ENCODE measurements at regions not wholly inside any gene's neighbourhood (a gene's known extent, or its start where the extent isn't known, plus 50 kb on each side); places are given as distances from the start of the nearest gene placed in this dataset.

DNA sequence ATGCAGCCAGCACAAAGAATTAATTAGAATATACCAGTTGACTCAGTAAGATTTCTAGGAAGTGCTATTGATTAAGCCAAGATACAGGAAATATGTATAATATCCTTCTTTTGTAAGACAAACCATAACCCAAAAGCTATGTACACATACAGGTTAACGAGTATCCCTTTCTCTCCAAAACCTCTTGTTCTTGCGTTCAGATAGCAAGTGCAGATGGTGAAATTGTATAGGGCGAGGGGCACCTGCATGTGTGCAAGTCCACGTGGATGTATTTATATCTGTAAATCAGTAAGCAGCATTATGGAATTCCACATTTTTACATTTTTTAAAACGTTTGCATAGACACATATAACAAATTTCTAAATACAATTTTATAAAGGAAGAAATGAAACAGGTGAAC lies 228.6 kb downstream of the TBXT start:
- DNase-seq (ENCODE audit: low read depth) = no peak
- TF ChIP-seq, protein P1, sequence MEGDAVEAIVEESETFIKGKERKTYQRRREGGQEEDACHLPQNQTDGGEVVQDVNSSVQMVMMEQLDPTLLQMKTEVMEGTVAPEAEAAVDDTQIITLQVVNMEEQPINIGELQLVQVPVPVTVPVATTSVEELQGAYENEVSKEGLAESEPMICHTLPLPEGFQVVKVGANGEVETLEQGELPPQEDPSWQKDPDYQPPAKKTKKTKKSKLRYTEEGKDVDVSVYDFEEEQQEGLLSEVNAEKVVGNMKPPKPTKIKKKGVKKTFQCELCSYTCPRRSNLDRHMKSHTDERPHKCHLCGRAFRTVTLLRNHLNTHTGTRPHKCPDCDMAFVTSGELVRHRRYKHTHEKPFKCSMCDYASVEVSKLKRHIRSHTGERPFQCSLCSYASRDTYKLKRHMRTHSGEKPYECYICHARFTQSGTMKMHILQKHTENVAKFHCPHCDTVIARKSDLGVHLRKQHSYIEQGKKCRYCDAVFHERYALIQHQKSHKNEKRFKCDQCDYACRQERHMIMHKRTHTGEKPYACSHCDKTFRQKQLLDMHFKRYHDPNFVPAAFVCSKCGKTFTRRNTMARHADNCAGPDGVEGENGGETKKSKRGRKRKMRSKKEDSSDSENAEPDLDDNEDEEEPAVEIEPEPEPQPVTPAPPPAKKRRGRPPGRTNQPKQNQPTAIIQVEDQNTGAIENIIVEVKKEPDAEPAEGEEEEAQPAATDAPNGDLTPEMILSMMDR (IDR thresholded peaks at IDR 0.05; ENCODE audit: low read length, missing control alignments) = no peak
- H3K4me3 ChIP-seq (replicated peaks; ENCODE audit: low read depth, low read length) = no peak overlapping the region

DNA sequence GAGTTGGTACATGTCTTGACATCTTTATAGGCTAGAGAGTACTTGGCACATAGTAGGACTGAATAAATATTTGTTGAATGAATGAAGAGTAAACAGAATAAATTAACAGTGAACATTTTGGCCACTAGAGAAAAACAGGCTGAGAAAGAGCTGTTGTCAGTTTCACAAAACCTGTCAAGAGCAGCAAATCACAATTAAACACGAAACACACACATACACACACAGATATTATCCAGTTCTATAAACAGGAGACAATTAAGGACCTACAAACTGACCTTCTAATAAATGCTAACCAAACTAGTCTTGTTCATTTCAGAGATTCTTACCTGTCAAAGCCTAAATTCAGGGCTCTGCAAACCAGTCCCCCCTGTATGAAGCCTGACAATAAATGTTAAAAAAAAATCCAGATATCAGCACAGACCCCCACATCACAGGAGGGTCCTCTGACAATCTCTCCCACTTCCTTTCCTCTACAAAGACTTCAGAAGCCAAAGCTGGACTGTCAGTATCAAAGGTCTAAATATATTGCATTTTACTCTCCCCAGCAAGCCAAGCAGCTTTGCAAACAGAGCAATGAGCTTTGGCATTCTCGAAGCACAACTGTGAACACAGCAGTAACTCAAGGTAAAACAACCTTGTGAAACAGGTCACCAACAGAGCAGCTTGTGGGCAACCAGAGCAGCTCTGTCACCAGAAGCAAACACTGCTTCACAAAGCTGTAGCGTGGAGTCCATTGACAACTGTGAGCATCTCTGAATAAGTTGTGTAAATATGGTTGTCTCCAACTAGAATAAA lies 229.9 kb downstream of the TBXT start:
- TF ChIP-seq, protein P1 (IDR thresholded peaks at IDR 0.05; ENCODE audit: low read length, missing control alignments) = no peak
- no peak overlapping the region for H3K4me3 ChIP-seq (replicated peaks; ENCODE audit: low read depth, low read length)
- DNase-seq (ENCODE audit: low read depth) = no peak

DNA sequence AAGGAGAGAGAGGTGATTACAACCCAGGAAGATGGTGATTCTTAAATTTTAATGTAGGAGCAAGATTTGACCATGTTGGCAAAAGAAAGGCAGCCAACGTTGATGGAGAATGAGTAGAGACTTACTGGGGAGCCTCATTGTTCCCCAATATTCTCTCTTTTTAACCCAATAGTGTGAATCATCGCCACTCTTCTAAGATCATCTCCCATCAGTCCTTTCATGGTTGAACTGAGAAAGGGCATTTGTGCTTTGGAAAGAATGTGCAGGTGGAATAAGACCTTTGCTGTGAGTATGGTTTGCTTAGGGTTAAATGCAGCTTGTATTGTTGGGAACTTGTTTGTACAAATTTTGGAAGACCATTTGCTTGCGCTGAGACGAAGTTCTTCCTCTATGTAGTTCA lies 231.0 kb downstream of the TBXT start:
- DNase-seq (ENCODE audit: low read depth) = no peak
- TF ChIP-seq, protein P1 (IDR thresholded peaks at IDR 0.05; ENCODE audit: low read length, missing control alignments) = no peak
- H3K4me3 ChIP-seq (replicated peaks; ENCODE audit: low read depth, low read length) = no peak overlapping the region

- TF ChIP-seq, protein P1 (IDR thresholded peaks at IDR 0.05; ENCODE audit: low read length, missing control alignments) = no peak
- H3K4me3 ChIP-seq (replicated peaks; ENCODE audit: low read depth, low read length) = no peak overlapping the region
- DNase-seq (ENCODE audit: low read depth) = no peak
Measured at GRCh38 chr6:165936096-165936495, 231.6 kb downstream of the TBXT start.

DNA sequence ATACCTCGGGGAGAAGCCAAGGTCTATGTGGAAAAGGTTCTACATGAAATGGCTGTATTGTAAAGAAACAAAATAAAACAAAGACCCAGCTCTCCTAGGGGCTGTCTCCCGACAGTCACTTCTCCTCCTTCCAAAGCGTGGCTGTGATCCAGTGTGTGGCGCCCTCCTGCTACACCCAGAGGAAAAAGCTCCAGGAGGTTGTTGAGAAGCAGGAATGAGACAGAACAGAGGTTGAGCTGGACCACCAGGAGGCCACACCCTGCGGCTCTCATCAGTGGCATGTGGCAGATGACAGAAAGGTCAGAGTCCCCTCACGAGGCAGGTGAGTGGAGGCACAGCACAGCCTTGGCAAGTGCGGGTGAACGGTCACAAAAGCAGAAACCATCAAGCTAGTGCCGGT lies 236.0 kb downstream of the TBXT start:
- DNase-seq (ENCODE audit: low read depth) = no peak
- no peak overlapping the region for H3K4me3 ChIP-seq (replicated peaks; ENCODE audit: low read depth, low read length)
- TF ChIP-seq, protein P1 (IDR thresholded peaks at IDR 0.05; ENCODE audit: low read length, missing control alignments) = no peak

GRCh38 chr6:165930668-165931214 lies 236.9 kb downstream of the TBXT start:
- no peak overlapping the region for H3K4me3 ChIP-seq (replicated peaks; ENCODE audit: low read depth, low read length)
- TF ChIP-seq, protein P1 (IDR thresholded peaks at IDR 0.05; ENCODE audit: low read length, missing control alignments) = no peak
- DNase-seq (ENCODE audit: low read depth) = no peak

DNA sequence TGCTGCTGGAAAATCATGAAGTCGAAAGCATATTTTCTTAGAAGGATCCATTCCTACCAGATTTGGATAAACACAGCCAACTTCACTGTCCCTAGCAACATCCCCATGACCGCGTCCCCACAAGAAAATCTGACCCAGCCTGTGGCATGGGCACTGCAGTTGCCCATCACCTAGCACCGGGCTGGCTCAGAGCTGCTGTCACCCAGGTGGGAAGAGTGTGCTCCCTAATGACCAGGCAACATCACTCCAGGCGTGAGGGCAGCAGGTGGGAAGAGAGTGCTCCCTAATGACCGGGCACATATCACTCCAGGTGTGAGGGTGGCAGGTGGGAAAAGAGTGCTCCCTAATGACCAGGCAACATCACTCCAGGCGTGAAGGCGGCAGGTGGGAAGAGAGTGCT lies 238.0 kb downstream of the TBXT start:
- no peak for DNase-seq (ENCODE audit: low read depth)
- TF ChIP-seq, protein P1 (IDR thresholded peaks at IDR 0.05; ENCODE audit: low read length, missing control alignments) = no peak
- no peak overlapping the region for H3K4me3 ChIP-seq (replicated peaks; ENCODE audit: low read depth, low read length)
